ENCODE measurements at regions not wholly inside any gene's neighbourhood (a gene's known extent, or its start where the extent isn't known, plus 50 kb on each side); places are given as distances from the start of the nearest gene placed in this dataset.
A peak's percentile ranks its signal among the peaks of the same experiment; 100 is the strongest.

GRCh38 chr14:56918849-56919574 lies 108.7 kb upstream of the OTX2 start:
- DNase-seq (ENCODE audit: low spot score): no peak

DNA sequence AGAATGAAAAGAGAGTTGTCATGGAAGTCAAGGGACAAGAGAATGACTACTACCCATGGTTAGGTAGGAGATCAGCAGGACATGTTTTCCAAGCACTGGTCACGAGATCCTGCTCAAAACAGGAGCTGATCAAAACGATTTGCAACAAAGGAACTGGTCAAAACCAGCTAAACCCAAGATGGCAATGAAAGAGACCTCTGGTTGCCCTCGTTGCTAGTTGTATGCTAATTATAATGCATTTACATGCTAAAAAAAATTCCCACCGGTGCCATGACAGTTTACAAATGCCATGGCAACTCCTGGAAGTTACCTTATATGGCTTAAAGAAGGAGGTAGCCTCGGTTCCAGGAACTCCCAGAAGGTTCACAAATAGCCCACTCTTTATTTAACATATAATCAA lies 95.0 kb upstream of the OTX2 start:
- no peak for DNase-seq (ENCODE audit: low spot score)

- no peak for DNase-seq (ENCODE audit: low spot score)
Observed at GRCh38 chr14:56903304-56903969, 93.2 kb upstream of the OTX2 start.

GRCh38 chr14:56902385-56902784 lies 92.1 kb upstream of the OTX2 start:
- no peak for DNase-seq (ENCODE audit: low spot score)

DNA sequence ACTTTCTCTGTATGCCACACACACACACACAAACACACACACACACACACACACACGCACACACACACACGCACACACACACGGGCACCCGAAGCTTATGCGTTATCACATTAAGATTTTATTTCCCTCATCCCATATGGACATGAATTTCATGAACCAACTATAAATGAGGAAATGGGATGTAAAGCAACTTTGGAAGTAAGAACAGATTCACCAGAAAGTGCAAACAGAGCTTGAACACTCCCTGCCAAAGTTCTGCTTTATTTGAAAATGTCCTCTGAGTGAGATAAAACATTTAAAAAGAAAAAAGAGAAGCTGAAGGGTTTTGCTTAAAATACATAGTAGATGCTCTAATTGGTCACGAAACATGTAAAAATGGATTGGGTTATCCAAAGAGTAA lies 90.4 kb upstream of the OTX2 start:
- DNase-seq (ENCODE audit: low spot score): no peak

DNA sequence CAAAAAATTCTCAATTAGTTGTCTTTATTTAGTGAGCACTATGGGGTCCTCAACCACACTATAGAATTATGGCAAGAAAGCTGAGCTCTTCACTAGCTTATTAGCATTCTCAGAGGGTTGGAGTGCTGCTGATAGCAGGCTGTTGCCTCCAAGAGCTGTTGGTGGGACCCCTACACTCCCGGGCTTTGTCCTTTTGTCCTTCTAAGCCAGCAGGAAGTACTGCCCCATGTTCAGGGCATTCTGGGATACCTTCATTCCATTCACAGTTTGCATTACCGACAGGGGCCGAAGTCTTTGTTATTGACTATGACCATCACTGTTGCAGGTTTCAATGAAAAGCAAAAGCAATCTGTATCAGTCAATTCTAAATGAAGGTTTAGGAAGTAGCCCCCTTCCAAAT lies 89.5 kb upstream of the OTX2 start:
- DNase-seq (ENCODE audit: low spot score): no peak

GRCh38 chr14:56896922-56897321 lies 86.6 kb upstream of the OTX2 start:
- no peak for DNase-seq (ENCODE audit: low spot score)

DNA sequence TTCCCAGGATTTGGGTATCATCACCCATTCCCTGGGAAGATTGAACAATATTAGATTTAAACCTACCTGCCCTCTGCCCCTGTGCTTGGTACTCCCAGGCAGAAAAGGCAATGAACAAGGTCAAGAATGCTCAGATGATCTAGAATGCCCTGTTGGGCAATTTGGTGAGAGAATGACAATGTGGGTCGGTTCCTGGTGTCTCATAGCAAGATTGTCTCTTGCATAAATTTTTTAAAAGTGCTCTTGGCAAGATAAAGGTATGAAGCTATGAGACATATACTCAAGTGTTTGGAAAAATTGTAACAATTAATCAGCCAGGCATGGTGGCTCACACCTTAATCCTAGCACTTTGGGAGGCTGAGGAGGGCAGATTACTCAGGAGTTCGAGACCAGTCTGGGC lies 86.0 kb upstream of the OTX2 start:
- no peak for DNase-seq (ENCODE audit: low spot score)

GRCh38 chr14:56895154-56895553 lies 84.9 kb upstream of the OTX2 start:
- no peak for DNase-seq (ENCODE audit: low spot score)

DNA sequence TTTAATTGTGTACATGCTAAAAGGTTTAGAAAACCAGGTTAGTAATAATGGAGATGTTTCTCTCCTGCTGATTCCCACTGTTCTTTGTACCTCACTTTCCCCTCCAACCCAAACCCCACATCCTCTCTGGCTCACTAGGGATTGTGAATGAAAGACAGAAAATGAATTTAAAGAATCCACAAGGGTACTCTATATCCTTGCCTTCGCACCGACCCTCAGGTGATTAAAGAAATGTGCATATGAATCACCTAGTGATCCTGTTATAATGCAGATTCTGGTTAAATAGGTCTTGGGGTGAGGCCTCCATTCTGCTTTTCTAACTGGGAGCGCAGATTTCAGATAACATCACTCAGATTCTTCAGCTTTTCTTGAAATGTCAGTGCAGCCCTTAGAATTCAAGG lies 84.3 kb upstream of the OTX2 start:
- DNase-seq (ENCODE audit: low spot score): no peak

GRCh38 chr14:56892959-56893358 lies 82.7 kb upstream of the OTX2 start:
- no peak for DNase-seq (ENCODE audit: low spot score)

DNA sequence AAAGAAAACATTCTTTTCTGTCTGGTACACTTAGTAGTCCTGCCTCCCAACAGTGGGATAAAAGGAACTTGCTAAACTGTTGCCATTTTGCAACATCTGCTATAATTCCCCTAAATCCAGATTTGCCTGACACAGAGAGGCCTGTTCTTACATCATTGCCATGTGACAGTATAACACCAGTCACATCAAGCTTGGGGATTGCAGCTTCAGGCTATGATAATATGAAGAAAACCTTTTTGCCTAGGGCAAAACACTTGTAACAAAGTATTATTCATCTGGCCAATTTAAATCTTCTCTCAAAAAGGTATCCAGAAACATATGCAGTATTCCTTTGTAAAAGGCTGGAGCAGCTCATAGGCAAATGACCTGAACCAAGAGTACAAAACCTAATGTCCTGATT lies 80.9 kb upstream of the OTX2 start:
- DNase-seq (ENCODE audit: low spot score): no peak

DNA sequence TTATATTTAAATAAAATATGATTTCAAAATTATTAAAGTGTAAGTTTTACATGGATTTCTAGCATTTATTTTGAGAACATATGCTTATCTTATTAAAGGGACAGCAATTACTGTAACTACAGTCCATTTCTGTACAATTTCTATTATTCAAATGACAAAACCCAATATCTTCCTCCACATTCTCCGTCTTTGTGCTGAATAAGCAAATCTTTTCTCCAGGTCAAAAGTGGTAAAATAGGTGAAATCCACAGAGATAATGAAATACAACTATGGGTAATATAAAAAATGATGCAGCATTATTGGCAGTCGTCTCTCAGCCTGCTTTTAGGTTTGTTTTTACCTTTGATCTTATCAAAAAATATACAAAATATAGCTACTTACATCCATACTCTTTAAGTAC lies 79.4 kb upstream of the OTX2 start:
- no peak for DNase-seq (ENCODE audit: low spot score)

GRCh38 chr14:56888274-56888673 lies 78.0 kb upstream of the OTX2 start:
- no peak for DNase-seq (ENCODE audit: low spot score)

GRCh38 chr14:56887216-56887615 lies 76.9 kb upstream of the OTX2 start:
- DNase-seq (ENCODE audit: low spot score): no peak

- DNase-seq (ENCODE audit: low spot score): no peak
Observed at GRCh38 chr14:56886471-56887062, 76.3 kb upstream of the OTX2 start.

- no peak for DNase-seq (ENCODE audit: low spot score)
Observed at GRCh38 chr14:56885825-56886224, 75.5 kb upstream of the OTX2 start.

GRCh38 chr14:56884617-56885016 lies 74.3 kb upstream of the OTX2 start:
- no peak for DNase-seq (ENCODE audit: low spot score)

GRCh38 chr14:56881181-56881580 lies 70.9 kb upstream of the OTX2 start:
- DNase-seq (ENCODE audit: low spot score): no peak

DNA sequence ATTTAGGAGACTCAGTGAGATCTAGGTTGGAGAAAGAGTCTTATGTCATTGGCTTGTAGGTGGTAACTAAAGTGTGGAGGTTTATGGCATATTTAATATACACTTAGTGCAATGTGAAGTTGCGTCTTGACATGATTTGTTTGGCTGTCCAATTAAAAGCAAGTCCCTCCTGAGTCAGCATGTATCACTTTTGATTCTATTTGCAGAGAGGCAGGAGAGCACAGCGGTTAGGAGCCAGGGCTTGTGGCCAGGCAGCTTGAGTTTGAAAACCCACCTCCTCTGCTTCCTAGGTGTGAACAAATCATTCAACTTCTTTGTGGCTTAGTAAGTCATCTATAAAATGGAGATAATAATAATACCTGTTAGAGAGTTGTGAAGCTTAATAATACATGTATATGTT lies 68.5 kb upstream of the OTX2 start:
- DNase-seq (ENCODE audit: low spot score): no peak

GRCh38 chr14:56875104-56875675 lies 64.9 kb upstream of the OTX2 start:
- no peak for DNase-seq (ENCODE audit: low spot score)

DNA sequence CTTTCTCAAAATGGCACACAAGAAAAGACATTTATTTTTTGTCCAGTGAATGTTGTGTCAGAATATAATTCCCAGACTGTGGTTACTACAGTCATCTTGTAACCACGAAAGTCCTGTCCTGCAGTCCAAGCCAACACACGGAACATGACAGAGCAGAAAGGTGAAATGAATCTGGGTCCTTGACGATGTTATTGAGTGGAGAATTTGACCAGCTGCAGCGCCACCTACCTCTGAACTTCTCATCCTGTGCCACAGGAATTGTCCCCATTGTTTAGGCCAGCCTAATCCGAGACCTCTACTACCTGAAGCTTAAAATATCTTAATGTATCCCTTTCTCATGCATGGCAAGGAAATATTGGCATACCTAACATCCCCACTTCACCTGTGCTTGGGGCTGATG lies 64.1 kb upstream of the OTX2 start:
- peak; percentile 10 for DNase-seq (ENCODE audit: low spot score)

- no peak for DNase-seq (ENCODE audit: low spot score)
Observed at GRCh38 chr14:56870336-56870735, 60.1 kb upstream of the OTX2 start.
